C4-2B (cell line): ENCODE measurements at regions not wholly inside any gene's neighbourhood (a gene's known extent, or its start where the extent isn't known, plus 50 kb on each side); places are given as distances from the start of the nearest gene placed in this dataset.

Source experiments
- CTCF ChIP-seq: fragments of 450-650 bp; conservative IDR thresholded peaks from 2 replicates; pipeline ENCODE4 v1.5.1; 2017; ENCODE audit warnings: mild to moderate bottlenecking
- ZFX ChIP-seq: fragments of 450-650 bp; IDR thresholded peaks from 2 replicates; pipeline ENCODE4 v1.6.1; 2017

DNA sequence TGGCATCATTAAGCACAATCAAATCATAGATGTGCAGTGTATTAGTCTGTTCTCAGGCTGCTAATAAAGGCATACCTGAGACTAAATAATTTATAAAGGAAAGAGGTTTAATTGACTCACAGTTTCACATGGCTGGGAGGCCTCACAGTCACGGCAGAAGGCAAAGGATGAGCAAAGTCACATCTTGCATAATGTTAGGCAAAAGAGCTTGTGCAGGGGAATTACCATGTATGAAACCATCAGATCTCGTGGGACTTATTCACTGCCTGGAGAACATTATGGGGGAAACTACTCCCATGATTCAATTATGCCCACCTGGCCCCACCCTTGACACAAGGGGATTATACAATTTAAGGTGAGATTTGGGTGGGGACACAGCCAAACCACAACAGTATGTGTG lies 245.2 kb upstream of the DACH1 start:
- TF ChIP-seq CTCF (no peak), ZFX (no peak)
